SK-N-SH (cell line): ENCODE measurements at regions not wholly inside any gene's neighbourhood (a gene's known extent, or its start where the extent isn't known, plus 50 kb on each side); places are given as distances from the start of the nearest gene placed in this dataset.

Experiments used
- CTCF ChIP-seq: fragments of 200-600 bp; sonication (generic); IDR thresholded peaks from 2 replicates; pipeline ENCODE4 v1.6.1; 2017; ENCODE audit warnings: antibody characterized with exemption, mild to moderate bottlenecking, moderate library complexity
- EP300 ChIP-seq, 2 experiments: IDR thresholded peaks; 2 replicates each; pipeline versions ENCODE4 v1.4.0 to v1.6.1; 2012; ENCODE audit warnings: borderline replicate concordance in 1 of 2, low read depth in 1 of 2, low read length in 1 of 2
- EZH2phosphoT487 ChIP-seq: fragments of 200-600 bp; sonication (generic); IDR thresholded peaks from 2 replicates; pipeline ENCODE4 v1.6.1; 2017; ENCODE audit warnings: low read depth, mixed run types, mild to moderate bottlenecking, antibody characterized with exemption, moderate library complexity, borderline replicate concordance
- FOXM1 ChIP-seq: IDR thresholded peaks from 2 replicates; pipeline ENCODE4 v1.4.0; 2012; ENCODE audit warnings: low read depth, mild to moderate bottlenecking
- NFIC ChIP-seq: IDR thresholded peaks from 2 replicates; pipeline ENCODE4 v1.4.0; 2012; ENCODE audit warnings: borderline replicate concordance
- REST ChIP-seq: IDR thresholded peaks from 2 replicates; pipeline ENCODE4 v1.6.1; 2012; ENCODE audit warnings: mild to moderate bottlenecking, low read depth, low read length, moderate library complexity
- TAF1 ChIP-seq: IDR thresholded peaks from 2 replicates; pipeline ENCODE4 v1.6.1; 2012; ENCODE audit warnings: low read depth, mild to moderate bottlenecking, low read length, moderate library complexity, borderline replicate concordance

- no peak for TF ChIP-seq CTCF
- no peak for TF ChIP-seq TAF1
- no peak for TF ChIP-seq NFIC
- TF ChIP-seq REST = no peak
- TF ChIP-seq EP300 (IDR thresholded peaks at IDR 0.05; ENCODE audit: borderline replicate concordance in 1 of 2, low read depth in 1 of 2, low read length in 1 of 2) = no peak
- TF ChIP-seq EZH2phosphoT487 = no peak
- TF ChIP-seq FOXM1 = no peak
These were observed 154.4 kb upstream of the PRLR start for GRCh38 chr5:35384658-35385057.
